ENCODE measurements at regions not wholly inside any gene's neighbourhood (a gene's known extent, or its start where the extent isn't known, plus 50 kb on each side); places are given as distances from the start of the nearest gene placed in this dataset.
"Not testable (repeated sequence)": the region's sequence is repeated elsewhere in the genome, so short reads cannot be mapped to it uniquely, and the experiment has no call there.

GRCh38 chr14:86942936-86943335, 1050.0 kb downstream of the GALC start:
- DNase-seq, result no peak

- no peak for DNase-seq
These were observed 1052.9 kb downstream of the GALC start for GRCh38 chr14:86940106-86940505.

GRCh38 chr14:86938320-86938719, 1054.7 kb downstream of the GALC start:
- DNase-seq, result no peak

- no peak for DNase-seq
These were observed 1056.4 kb downstream of the GALC start for GRCh38 chr14:86936556-86936955.

GRCh38 chr14:86935241-86935885, 1057.6 kb downstream of the GALC start:
- no peak for DNase-seq

- no peak for DNase-seq
These were observed 1058.9 kb downstream of the GALC start for GRCh38 chr14:86933958-86934595.

GRCh38 chr14:86933460-86933859, 1059.5 kb downstream of the GALC start:
- DNase-seq, result no peak

GRCh38 chr14:86915406-86915805, 1077.6 kb downstream of the GALC start:
- no peak for DNase-seq

- no peak for DNase-seq
These were observed 1080.3 kb downstream of the GALC start for GRCh38 chr14:86912709-86913108.

GRCh38 chr14:86911486-86911885, 1081.5 kb downstream of the GALC start:
- no peak for DNase-seq

GRCh38 chr14:86905386-86905926, 1087.5 kb downstream of the GALC start:
- not testable (repeated sequence) for DNase-seq

- no peak for DNase-seq
These were observed 1090.6 kb downstream of the GALC start for GRCh38 chr14:86902176-86902950.

- DNase-seq, result no peak
These were observed 1095.1 kb downstream of the GALC start for GRCh38 chr14:86897704-86898513.

- DNase-seq, result no peak
These were observed 1095.8 kb downstream of the GALC start for GRCh38 chr14:86897224-86897623.

- DNase-seq, result no peak
These were observed 1096.3 kb downstream of the GALC start for GRCh38 chr14:86896701-86897100.

- no peak for DNase-seq
These were observed 1100.6 kb downstream of the GALC start for GRCh38 chr14:86892152-86892956.

GRCh38 chr14:86885280-86885679, 1107.7 kb downstream of the GALC start:
- DNase-seq, result no peak

GRCh38 chr14:86884498-86884897, 1108.5 kb downstream of the GALC start:
- no peak for DNase-seq

- DNase-seq, result no peak
These were observed 1110.2 kb downstream of the GALC start for GRCh38 chr14:86882818-86883217.

- no peak for DNase-seq
These were observed 1127.0 kb downstream of the GALC start for GRCh38 chr14:86865934-86866333.

GRCh38 chr14:86858591-86858990, 1134.4 kb downstream of the GALC start:
- DNase-seq, result no peak

GRCh38 chr14:86858031-86858430, 1135.0 kb downstream of the GALC start:
- DNase-seq, result no peak

All from NCI-H524 treated with DMSO at 0.1 percent for 48 hours (cell line).